Lower leg skin (tissue), 4 donors: ENCODE measurements at regions not wholly inside any gene's neighbourhood (a gene's known extent, or its start where the extent isn't known, plus 50 kb on each side); places are given as distances from the start of the nearest gene placed in this dataset.

Experiments
- DNase-seq, 2 donors: peaks; one replicate each; pipeline ENCODE4 v3.0.0-alpha.2; 2019; ENCODE audit warnings: low spot score in 2 of 2
- H3K4me3 ChIP-seq: fragments of 200-600 bp; sonication (generic); 2 replicates; pipeline ENCODE4 v1.5.1; 2017; ENCODE audit warnings: mild to moderate bottlenecking, low read depth; ENCODE audit not compliant: poor library complexity, severe bottlenecking
- CTCF ChIP-seq, 3 donors: fragments of 450-650 bp; IDR thresholded peaks; one replicate each; pipeline ENCODE4 v1.5.1; 2016; ENCODE audit warnings: antibody characterized with exemption in 3 of 3, mild to moderate bottlenecking in 3 of 3, moderate library complexity in 2 of 3
- POLR2A ChIP-seq, 2 donors: fragments of 450-650 bp; IDR thresholded peaks; one replicate each; pipeline ENCODE4 v1.6.1; 2016 to 2017; ENCODE audit warnings: antibody characterized with exemption in 2 of 2, mild to moderate bottlenecking in 1 of 2, moderate library complexity in 1 of 2
- WGBS, 2 donors: methylation state at CpG; one replicate each; pipeline ENCODE4 v1.1.5; 2018; 5-methylcytosine and 5-hydroxymethylcytosine counted together
- intact Hi-C: fragments of 100-400 bp; cut with DNase I; formaldehyde crosslinking; loops from one replicate; pipeline ENCODE4 v1.15.0; 2023; ENCODE audit warnings: low total_unique reads

GRCh38 chr5:44884036-44884435 is 75.3 kb downstream of the MRPS30 start:
- WGBS, 2 donors = 93 to 95% methylated on average over 3 to 24 of the region's 26 CpGs
- no peak for DNase-seq
- TF ChIP-seq CTCF (IDR thresholded peaks at IDR 0.05) (no peak), POLR2A (IDR thresholded peaks at IDR 0.05) (no peak)
- intact Hi-C loops = no loop called here
- no peak overlapping the region for H3K4me3 ChIP-seq

GRCh38 chr5:44885903-44886302 is 77.2 kb downstream of the MRPS30 start:
- no peak overlapping the region for H3K4me3 ChIP-seq
- TF ChIP-seq CTCF (IDR thresholded peaks at IDR 0.05) (no peak), POLR2A (IDR thresholded peaks at IDR 0.05) (no peak)
- intact Hi-C loops = no loop called here
- no peak for DNase-seq
- WGBS, 2 donors = 58 to 65% methylated on average over 1 of the region's 1 CpG

- TF ChIP-seq POLR2A (IDR thresholded peaks at IDR 0.05) = no peak
- TF ChIP-seq CTCF (IDR thresholded peaks at IDR 0.05) = no peak
- no peak for DNase-seq
- 70 to 72% methylated on average over 1 of the region's 1 CpG for WGBS, 2 donors
- intact Hi-C loops = no loop called here
- H3K4me3 ChIP-seq = no peak overlapping the region
These were observed 79.0 kb downstream of the MRPS30 start for GRCh38 chr5:44887722-44888121.

DNA sequence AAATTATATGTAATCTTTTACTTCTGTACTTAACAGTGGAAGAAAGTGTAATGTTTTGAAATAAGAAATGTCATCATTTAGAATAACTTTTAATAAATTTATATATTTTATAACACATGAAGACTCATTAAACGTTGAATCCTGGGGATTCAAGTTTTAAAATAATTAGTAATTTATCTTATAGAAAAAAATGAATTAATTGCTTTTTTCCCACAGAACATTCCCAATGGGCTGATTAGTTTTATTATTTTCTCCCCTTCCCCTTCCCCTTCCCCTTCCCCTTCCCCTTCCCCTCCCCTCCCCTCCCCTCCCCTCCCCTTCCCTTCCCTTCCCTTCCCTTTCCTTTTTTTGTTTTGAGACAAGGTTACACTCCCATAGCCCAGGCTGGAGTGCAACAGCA is 79.7 kb downstream of the MRPS30 start:
- no peak for DNase-seq
- WGBS, 2 donors = 66 to 82% methylated on average over 1 of the region's 1 CpG
- TF ChIP-seq CTCF (IDR thresholded peaks at IDR 0.05) (no peak), POLR2A (IDR thresholded peaks at IDR 0.05) (no peak)
- H3K4me3 ChIP-seq = no peak overlapping the region
- intact Hi-C loops = no loop called here

DNA sequence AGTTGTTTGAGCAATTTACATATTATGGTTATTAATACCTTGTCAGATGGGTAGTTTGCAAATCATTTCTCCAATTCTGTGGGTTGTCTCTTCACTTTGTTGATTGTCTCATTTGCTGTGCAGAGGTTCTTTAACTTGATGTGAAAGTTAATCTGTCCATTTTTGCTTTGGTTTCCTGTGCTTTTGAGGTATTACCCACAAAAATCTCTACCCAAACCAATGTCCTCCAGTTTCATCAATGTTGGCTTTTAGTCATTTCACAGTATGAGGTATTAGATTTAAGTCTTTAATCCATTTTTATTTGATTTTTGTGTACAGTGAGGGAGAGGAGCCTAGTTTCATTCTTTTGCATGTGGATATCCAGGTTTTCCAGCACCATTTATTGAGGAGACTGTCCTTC is 82.4 kb downstream of the MRPS30 start:
- DNase-seq = no peak
- intact Hi-C loops = no loop called here
- no peak for TF ChIP-seq CTCF (IDR thresholded peaks at IDR 0.05)
- TF ChIP-seq POLR2A (IDR thresholded peaks at IDR 0.05) = no peak
- H3K4me3 ChIP-seq = no peak overlapping the region

GRCh38 chr5:44900273-44900954 is 91.7 kb downstream of the MRPS30 start:
- H3K4me3 ChIP-seq = no peak overlapping the region
- intact Hi-C loops = no loop called here
- DNase-seq = no peak
- no peak for TF ChIP-seq CTCF (IDR thresholded peaks at IDR 0.05)
- no peak for TF ChIP-seq POLR2A (IDR thresholded peaks at IDR 0.05)
